ENCODE measurements at regions not wholly inside any gene's neighbourhood (a gene's known extent, or its start where the extent isn't known, plus 50 kb on each side); places are given as distances from the start of the nearest gene placed in this dataset.

DNA sequence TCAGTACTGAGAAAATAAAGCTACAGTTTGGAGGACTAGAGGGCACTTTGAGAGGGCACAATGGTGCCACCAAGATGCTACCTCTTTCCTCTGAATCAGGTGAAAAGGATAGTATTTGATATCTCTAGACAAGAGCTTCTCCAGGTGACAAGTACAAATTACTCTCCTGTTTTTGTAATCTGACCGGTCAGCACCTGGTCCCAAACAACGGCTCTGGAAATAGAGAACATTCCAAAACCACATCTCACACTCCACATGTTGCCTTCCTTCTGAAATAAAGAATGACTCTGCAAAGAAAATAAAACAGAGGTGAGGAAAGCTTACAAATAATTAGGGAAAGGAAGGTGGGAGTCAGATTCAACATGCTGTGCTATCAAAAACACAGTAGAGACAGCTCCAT lies 51.3 kb upstream of the CITED2 start:
- in situ Hi-C loops (cut with MboI; ENCODE audit: low pct_unique_long_range_greater_than_20kb, low sequenced_read_pairs, unreplicated experiment): no loop called here
- TF ChIP-seq, protein P1, sequence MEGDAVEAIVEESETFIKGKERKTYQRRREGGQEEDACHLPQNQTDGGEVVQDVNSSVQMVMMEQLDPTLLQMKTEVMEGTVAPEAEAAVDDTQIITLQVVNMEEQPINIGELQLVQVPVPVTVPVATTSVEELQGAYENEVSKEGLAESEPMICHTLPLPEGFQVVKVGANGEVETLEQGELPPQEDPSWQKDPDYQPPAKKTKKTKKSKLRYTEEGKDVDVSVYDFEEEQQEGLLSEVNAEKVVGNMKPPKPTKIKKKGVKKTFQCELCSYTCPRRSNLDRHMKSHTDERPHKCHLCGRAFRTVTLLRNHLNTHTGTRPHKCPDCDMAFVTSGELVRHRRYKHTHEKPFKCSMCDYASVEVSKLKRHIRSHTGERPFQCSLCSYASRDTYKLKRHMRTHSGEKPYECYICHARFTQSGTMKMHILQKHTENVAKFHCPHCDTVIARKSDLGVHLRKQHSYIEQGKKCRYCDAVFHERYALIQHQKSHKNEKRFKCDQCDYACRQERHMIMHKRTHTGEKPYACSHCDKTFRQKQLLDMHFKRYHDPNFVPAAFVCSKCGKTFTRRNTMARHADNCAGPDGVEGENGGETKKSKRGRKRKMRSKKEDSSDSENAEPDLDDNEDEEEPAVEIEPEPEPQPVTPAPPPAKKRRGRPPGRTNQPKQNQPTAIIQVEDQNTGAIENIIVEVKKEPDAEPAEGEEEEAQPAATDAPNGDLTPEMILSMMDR (IDR thresholded peaks at IDR 0.05; ENCODE audit: extremely low read depth, insufficient read depth, missing control alignments): no peak
- no peak for DNase-seq (ENCODE audit: low spot score)

DNA sequence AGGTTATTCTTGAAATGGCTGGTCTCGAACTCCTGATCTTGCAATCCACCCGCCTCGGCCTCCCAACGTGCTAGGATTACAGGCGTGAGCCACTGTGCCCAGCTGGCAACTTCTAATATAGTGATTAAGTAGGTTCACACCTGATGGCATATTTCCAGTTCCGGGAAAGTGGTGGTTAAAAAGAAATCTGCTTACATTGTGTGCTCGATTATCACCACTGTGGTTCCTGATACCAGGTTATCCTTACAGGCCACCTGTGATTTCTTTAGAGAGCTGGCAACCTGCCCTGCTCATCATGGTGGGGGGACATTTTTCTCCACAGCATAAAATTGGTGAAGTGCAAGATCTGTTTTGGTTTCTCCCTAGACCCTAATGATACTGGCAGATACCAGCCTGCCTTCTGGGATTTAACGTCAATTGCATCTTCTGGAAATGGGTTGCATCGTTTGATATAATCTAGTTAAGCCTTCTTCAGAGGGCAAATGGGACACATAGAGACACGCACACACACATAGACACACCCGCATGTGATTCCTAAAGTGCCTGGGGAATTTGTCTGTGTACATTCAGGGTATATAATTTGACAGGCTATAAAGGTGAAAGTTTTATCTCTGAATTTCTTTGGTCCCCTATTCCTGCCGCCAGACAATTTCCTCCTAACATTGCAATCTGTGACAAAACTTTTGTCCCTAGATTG lies 49.7 kb upstream of the CITED2 start:
- TF ChIP-seq, protein P1 (IDR thresholded peaks at IDR 0.05; ENCODE audit: extremely low read depth, insufficient read depth, missing control alignments): no peak

More for the DNA sequence above, 49.7 kb upstream of the CITED2 start:
- no peak for DNase-seq (ENCODE audit: low spot score)
- in situ Hi-C loops (cut with MboI; ENCODE audit: low pct_unique_long_range_greater_than_20kb, low sequenced_read_pairs, unreplicated experiment): no loop called here
